Tibial nerve (tissue), 4 donors: ENCODE measurements at regions not wholly inside any gene's neighbourhood (a gene's known extent, or its start where the extent isn't known, plus 50 kb on each side); places are given as distances from the start of the nearest gene placed in this dataset.

Source experiments
- DNase-seq, 2 donors: peaks; one replicate each; pipeline ENCODE4 v3.0.0-alpha.2; 2019; ENCODE audit warnings: low spot score in 2 of 2
- H3K27ac ChIP-seq, 4 donors: fragments of 200-600 bp; sonication (generic) in 3 of 4; one replicate each; pipeline ENCODE4 v1.5.1; 2017 to 2019; ENCODE audit warnings: mild to moderate bottlenecking in 1 of 4
- H3K27me3 ChIP-seq, 2 donors: fragments of 200-600 bp; sonication (generic) in 1 of 2; one replicate each; pipeline versions ENCODE4 v1.5.1 to v1.6.0; 2017 to 2019
- H3K36me3 ChIP-seq, 3 donors: fragments of 200-600 bp; sonication (generic); one replicate each; pipeline ENCODE4 v1.5.1; 2018 to 2019
- H3K4me1 ChIP-seq, 4 donors: fragments of 200-600 bp; sonication (generic) in 3 of 4; one replicate each; pipeline ENCODE4 v1.5.1; 2017 to 2019
- H3K4me3 ChIP-seq, 4 donors: fragments of 200-600 bp; sonication (generic) in 3 of 4; one replicate each; pipeline ENCODE4 v1.5.1; 2017 to 2019; ENCODE audit warnings: mild to moderate bottlenecking in 1 of 4, moderate library complexity in 1 of 4
- H3K9me3 ChIP-seq, 4 donors: fragments of 200-600 bp; sonication (generic) in 3 of 4; one replicate each; pipeline ENCODE4 v1.5.1; 2017 to 2019
- EP300 ChIP-seq, 2 donors: sonication (generic); formaldehyde crosslinking; IDR thresholded peaks; one replicate each; pipeline ENCODE4 v1.6.1; 2017; ENCODE audit warnings: antibody characterized with exemption in 2 of 2, mild to moderate bottlenecking in 1 of 2
- POLR2A ChIP-seq, 2 donors: fragments of 450-650 bp; IDR thresholded peaks; one replicate each; pipeline ENCODE4 v1.6.1; 2017; ENCODE audit warnings: antibody characterized with exemption in 2 of 2, mild to moderate bottlenecking in 2 of 2, moderate library complexity in 2 of 2
- WGBS, 2 donors: methylation state at CpG; one replicate each; pipeline ENCODE4 v1.1.5; 2018; 5-methylcytosine and 5-hydroxymethylcytosine counted together
- TF ChIP-seq, protein P1 (sequence below), 5 experiments: fragments of 200-600 bp in 3 of 5; fragments of 450-650 bp in 2 of 5; sonication (generic) in 3 of 5; IDR thresholded peaks; one replicate each; pipeline ENCODE4 v1.5.1; 2016 to 2019; ENCODE audit warnings: antibody characterized with exemption in 5 of 5, mild to moderate bottlenecking in 3 of 5, moderate library complexity in 2 of 5

DNA sequence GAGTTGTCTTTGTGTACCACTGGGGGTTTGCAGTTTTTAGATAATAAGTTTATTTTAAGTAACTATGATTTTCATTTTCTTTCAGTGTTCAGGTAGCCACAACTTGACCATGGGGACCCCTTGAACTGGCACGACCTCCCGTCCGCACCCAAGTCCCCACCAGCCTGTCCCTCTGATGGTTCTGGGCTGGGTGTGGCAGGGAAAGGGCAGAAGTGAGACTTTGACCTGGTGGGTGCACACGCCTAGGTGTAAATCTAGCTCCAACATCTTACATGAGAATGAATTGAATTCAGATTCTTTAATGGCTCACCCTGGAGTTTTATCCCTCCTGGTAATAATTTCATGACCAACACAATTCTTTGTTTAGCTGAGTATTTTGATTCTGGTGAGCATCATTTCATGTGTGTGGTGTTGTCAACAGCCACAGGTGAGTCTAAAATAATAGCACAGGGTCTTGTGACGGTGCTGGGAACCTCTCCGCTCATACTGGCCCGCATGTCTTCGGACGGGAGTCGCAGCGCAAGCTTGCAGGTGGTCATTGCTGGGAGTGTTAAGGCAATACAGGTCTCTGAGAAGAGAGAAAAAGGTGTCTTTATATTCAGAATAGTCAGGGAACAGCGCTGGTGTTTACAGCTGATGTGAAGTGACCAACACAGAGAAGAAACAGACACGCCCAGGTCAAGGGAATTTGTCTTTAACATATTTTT, 50.8 kb upstream of the POFUT2 start:
- Histone ChIP-seq H3K4me1 (peaks cover 0 to 7% (median 0%) of the 10 kb centered on the region in 4 donors), H3K27ac (no peak overlapping the region), H3K27me3 (no peaks in the 10 kb centered on the region), H3K4me3 (no peak overlapping the region), H3K36me3 (no peaks in the 10 kb centered on the region), H3K9me3 (no peaks in the 10 kb centered on the region)
- TF ChIP-seq, protein P1, sequence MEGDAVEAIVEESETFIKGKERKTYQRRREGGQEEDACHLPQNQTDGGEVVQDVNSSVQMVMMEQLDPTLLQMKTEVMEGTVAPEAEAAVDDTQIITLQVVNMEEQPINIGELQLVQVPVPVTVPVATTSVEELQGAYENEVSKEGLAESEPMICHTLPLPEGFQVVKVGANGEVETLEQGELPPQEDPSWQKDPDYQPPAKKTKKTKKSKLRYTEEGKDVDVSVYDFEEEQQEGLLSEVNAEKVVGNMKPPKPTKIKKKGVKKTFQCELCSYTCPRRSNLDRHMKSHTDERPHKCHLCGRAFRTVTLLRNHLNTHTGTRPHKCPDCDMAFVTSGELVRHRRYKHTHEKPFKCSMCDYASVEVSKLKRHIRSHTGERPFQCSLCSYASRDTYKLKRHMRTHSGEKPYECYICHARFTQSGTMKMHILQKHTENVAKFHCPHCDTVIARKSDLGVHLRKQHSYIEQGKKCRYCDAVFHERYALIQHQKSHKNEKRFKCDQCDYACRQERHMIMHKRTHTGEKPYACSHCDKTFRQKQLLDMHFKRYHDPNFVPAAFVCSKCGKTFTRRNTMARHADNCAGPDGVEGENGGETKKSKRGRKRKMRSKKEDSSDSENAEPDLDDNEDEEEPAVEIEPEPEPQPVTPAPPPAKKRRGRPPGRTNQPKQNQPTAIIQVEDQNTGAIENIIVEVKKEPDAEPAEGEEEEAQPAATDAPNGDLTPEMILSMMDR (IDR thresholded peaks at IDR 0.05) = no peak
- no peak for TF ChIP-seq POLR2A (IDR thresholded peaks at IDR 0.05)
- TF ChIP-seq EP300 (IDR thresholded peaks at IDR 0.05) = no peak
- WGBS, 2 donors = 90 to 92% methylated on average over 13 of the region's 13 CpGs
- no peak for DNase-seq

DNA sequence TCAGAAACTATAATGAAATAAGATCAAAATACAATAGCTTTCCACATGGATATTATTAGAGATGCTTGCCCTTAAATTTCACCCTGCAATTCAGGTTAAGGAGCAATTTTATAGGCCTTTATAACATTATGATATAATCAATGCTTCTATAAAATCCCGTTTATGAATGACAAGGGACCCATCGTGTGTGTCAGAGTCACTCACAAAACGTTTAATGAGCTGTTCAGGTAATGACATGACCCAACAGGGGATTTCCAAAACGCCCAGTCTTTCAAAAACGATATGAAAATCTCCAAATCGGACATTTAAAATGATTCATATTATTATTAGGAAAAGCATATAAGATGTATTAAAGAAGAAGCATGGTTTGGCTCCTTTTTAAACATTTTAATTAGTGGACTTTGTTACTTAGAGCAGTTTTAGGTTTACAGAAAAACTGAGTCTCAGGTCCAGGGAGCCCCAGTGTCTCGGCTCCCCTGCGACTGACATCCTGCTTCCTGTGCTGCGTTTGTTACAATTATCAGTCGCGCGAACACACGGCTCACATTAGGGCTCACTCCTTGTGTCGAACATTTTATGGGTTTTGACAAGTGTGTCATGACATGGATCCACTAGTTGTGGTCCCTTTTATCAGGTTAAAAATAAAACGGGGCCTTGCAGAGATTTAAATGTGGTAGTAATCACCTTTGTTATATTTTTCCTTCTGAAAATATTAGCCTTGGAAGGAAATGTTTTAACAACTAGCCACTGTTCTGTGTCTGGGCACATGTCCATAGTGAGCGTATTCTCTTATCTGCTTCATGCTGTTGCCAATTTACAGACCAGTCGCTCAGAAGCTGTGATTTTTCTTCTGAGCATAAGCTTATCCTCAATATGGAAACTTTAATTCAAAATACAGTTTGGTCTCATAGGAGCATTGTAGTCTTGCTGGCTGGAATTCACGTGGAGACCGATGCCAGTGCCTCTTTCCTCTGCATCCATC, 52.0 kb upstream of the POFUT2 start:
- Histone ChIP-seq H3K9me3 (no peaks in the 10 kb centered on the region), H3K27ac (no peak overlapping the region), H3K4me1 (peaks cover 0 to 7% (median 0%) of the 10 kb centered on the region in 4 donors), H3K4me3 (no peak overlapping the region), H3K36me3 (no peaks in the 10 kb centered on the region), H3K27me3 (no peaks in the 10 kb centered on the region)
- DNase-seq = no peak
- TF ChIP-seq POLR2A (IDR thresholded peaks at IDR 0.05) = no peak
- TF ChIP-seq EP300 (IDR thresholded peaks at IDR 0.05) = no peak
- TF ChIP-seq, protein P1 (IDR thresholded peaks at IDR 0.05) = no peak
- 56 to 57% methylated on average over 19 of the region's 19 CpGs for WGBS, 2 donors

DNA sequence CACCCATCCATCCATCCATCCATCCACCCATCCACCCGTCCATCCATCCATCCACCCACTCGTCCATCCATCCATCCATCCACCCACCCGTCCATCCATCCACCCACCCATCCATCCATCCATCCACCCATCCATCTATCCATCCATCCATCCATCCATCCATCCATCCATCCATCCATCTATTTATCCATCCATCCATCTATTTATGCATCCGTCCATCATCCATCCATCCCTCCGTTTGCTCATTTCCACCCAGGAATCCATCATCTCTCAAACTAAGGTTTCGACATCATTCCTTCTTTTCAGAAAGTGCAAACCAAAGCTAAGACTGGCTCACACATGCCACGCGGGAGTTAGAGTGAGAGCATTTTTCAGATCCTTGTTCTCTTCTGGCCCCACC, 52.8 kb upstream of the POFUT2 start:
- no peaks in the 10 kb centered on the region for H3K36me3 ChIP-seq
- TF ChIP-seq POLR2A (IDR thresholded peaks at IDR 0.05) (no peak), EP300 (IDR thresholded peaks at IDR 0.05) (no peak)
- TF ChIP-seq, protein P1 (IDR thresholded peaks at IDR 0.05) = no peak
- WGBS, 2 donors = 89% methylated on average over 8 of the region's 8 CpGs
- H3K27ac ChIP-seq = no peak overlapping the region
- H3K4me1 ChIP-seq = peaks cover 0 to 7% (median 0%) of the 10 kb centered on the region in 4 donors
- H3K9me3 ChIP-seq = no peaks in the 10 kb centered on the region
- DNase-seq = no peak
- no peak overlapping the region for H3K4me3 ChIP-seq
- H3K27me3 ChIP-seq = no peaks in the 10 kb centered on the region

DNA sequence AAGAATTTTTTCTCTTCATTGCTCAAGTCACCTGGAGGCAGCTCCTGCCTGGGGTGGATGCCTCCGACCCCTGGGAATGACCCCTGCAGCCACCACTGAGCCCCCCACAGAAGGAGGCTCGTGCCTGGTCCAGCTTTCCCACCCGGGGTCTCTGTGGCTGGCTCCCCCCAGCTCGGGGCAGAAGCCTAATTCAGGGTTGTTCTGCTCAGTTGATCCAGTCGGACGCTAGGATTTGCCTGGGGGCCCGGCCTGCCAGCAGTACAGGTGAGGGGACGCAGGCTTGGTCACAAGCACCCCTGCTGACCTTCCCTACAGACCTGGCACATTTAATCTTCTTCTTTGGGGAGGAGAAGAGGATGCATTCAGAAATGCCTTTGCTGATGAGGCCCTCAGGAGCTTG, 53.6 kb upstream of the POFUT2 start:
- no peaks in the 10 kb centered on the region for H3K27me3 ChIP-seq
- H3K27ac ChIP-seq = no peak overlapping the region
- no peak for TF ChIP-seq POLR2A (IDR thresholded peaks at IDR 0.05)
- no peak for TF ChIP-seq EP300 (IDR thresholded peaks at IDR 0.05)
- TF ChIP-seq, protein P1 (IDR thresholded peaks at IDR 0.05) = no peak
- no peak overlapping the region for H3K4me3 ChIP-seq
- no peaks in the 10 kb centered on the region for H3K9me3 ChIP-seq
- no peaks in the 10 kb centered on the region for H3K36me3 ChIP-seq
- WGBS, 2 donors = 83 to 90% methylated on average over 8 of the region's 8 CpGs
- DNase-seq = no peak
- peaks cover 0 to 6% (median 0%) of the 10 kb centered on the region in 4 donors for H3K4me1 ChIP-seq

DNA sequence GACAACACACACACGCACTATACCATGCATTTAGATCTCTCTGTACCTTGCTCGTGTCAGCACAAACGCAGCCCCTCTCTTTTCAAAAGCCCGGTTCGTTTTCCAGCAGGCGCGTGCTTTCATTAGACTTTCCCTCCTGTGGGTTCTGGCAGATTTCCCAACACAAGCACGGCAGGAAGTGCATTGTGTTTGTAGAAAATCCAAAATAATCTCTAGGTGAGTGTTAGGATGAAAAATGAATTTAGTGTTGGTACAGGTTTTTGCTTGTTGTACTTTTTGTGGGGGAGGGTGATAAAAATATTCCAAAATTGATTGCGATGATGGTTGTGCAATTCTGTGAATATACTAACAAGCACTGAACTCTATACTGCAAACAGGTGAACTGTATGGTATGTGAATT, 54.1 kb upstream of the POFUT2 start:
- Histone ChIP-seq H3K4me1 (peaks cover 0 to under 1% (median 0%) of the 10 kb centered on the region in 4 donors), H3K9me3 (no peaks in the 10 kb centered on the region), H3K36me3 (no peaks in the 10 kb centered on the region), H3K27me3 (no peaks in the 10 kb centered on the region), H3K4me3 (no peak overlapping the region), H3K27ac (no peak overlapping the region)
- no peak for DNase-seq
- 50 to 59% methylated on average over 9 of the region's 9 CpGs for WGBS, 2 donors
- TF ChIP-seq, protein P1 (IDR thresholded peaks at IDR 0.05) = no peak
- TF ChIP-seq POLR2A (IDR thresholded peaks at IDR 0.05) = no peak
- TF ChIP-seq EP300 (IDR thresholded peaks at IDR 0.05) = no peak
